ENCODE measurements at regions not wholly inside any gene's neighbourhood (a gene's known extent, or its start where the extent isn't known, plus 50 kb on each side); places are given as distances from the start of the nearest gene placed in this dataset.

DNA sequence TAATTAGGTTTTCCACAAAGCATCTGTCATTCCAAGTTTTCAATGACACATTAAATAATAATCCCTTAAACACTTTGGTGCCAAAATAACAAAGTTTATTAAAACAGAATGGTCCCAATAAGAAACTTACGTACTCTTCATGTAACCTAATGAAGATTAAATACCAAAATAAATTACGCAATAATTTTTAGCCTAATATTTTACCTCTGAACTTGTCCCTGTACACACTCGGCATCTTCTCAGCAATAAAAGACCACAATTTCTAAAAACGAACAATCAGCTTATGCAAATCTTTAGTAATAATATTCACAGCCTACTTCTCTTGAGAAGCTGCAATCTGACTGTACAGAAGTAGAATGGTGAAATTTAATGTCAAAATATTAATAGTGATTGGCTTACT lies 163.6 kb downstream of the ZDHHC21 start:
- Histone ChIP-seq H3K36me3 (ENCODE audit: insufficient read depth, low read length) (no peaks in the 10 kb centered on the region), H3K79me2 (ENCODE audit: insufficient read depth, low read length) (no peaks in the 10 kb centered on the region), H3K27me3 (ENCODE audit: insufficient read depth, low read length) (no peaks in the 10 kb centered on the region), H4K20me1 (ENCODE audit: insufficient read depth, low read length) (no peaks in the 10 kb centered on the region), H3K9ac (ENCODE audit: low read length) (no peak overlapping the region), H3K9me3 (ENCODE audit: low read length) (no peaks in the 10 kb centered on the region), H3K4me2 (ENCODE audit: low read length) (no peak overlapping the region), H3F3A (ENCODE audit: insufficient read depth, low read length) (no peaks in the 10 kb centered on the region), H3K4me3 (ENCODE audit: low read depth, low read length, poor library complexity, severe bottlenecking) (no peak overlapping the region), H3K9me2 (ENCODE audit: low read depth, low read length) (no peaks in the 10 kb centered on the region), H3K27ac (ENCODE audit: low read depth, low read length, poor library complexity, severe bottlenecking) (no peak overlapping the region), H2AFZ (ENCODE audit: low read length) (no peak overlapping the region), H3K4me1 (ENCODE audit: insufficient read depth, low read length, severe bottlenecking) (no peaks in the 10 kb centered on the region)
- no peak for TF ChIP-seq EZH2 (IDR thresholded peaks at IDR 0.05; ENCODE audit: borderline replicate concordance, low read length)
- TF ChIP-seq, protein P1, sequence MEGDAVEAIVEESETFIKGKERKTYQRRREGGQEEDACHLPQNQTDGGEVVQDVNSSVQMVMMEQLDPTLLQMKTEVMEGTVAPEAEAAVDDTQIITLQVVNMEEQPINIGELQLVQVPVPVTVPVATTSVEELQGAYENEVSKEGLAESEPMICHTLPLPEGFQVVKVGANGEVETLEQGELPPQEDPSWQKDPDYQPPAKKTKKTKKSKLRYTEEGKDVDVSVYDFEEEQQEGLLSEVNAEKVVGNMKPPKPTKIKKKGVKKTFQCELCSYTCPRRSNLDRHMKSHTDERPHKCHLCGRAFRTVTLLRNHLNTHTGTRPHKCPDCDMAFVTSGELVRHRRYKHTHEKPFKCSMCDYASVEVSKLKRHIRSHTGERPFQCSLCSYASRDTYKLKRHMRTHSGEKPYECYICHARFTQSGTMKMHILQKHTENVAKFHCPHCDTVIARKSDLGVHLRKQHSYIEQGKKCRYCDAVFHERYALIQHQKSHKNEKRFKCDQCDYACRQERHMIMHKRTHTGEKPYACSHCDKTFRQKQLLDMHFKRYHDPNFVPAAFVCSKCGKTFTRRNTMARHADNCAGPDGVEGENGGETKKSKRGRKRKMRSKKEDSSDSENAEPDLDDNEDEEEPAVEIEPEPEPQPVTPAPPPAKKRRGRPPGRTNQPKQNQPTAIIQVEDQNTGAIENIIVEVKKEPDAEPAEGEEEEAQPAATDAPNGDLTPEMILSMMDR (IDR thresholded peaks at IDR 0.05; ENCODE audit: low read length): no peak

DNA sequence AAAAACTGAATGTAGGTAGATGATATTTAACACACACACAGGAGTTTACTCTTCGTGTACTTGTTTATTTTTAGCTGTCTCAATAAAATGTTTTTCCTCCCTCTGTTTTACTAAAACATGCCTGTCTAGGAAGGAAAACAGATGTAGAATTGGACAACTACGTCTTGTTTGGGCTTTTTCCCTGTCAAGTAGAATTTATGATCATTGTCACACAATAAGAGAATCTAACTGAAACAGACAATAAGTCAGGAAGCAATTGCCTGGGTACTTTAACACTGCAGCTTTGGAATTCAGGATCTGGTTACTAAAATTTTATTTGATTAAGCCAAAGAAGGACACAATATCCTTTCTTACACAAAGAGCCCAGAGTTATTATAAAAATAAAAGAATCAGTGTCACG lies 164.2 kb downstream of the ZDHHC21 start:
- Histone ChIP-seq H3K9me3 (ENCODE audit: low read length) (no peaks in the 10 kb centered on the region), H3K4me2 (ENCODE audit: low read length) (no peak overlapping the region), H3K27ac (ENCODE audit: low read depth, low read length, poor library complexity, severe bottlenecking) (no peak overlapping the region), H4K20me1 (ENCODE audit: insufficient read depth, low read length) (no peaks in the 10 kb centered on the region), H3K9ac (ENCODE audit: low read length) (no peak overlapping the region), H3F3A (ENCODE audit: insufficient read depth, low read length) (no peaks in the 10 kb centered on the region), H2AFZ (ENCODE audit: low read length) (no peak overlapping the region), H3K4me3 (ENCODE audit: low read depth, low read length, poor library complexity, severe bottlenecking) (no peak overlapping the region), H3K36me3 (ENCODE audit: insufficient read depth, low read length) (no peaks in the 10 kb centered on the region), H3K9me2 (ENCODE audit: low read depth, low read length) (no peaks in the 10 kb centered on the region), H3K4me1 (ENCODE audit: insufficient read depth, low read length, severe bottlenecking) (no peaks in the 10 kb centered on the region), H3K27me3 (ENCODE audit: insufficient read depth, low read length) (no peaks in the 10 kb centered on the region), H3K79me2 (ENCODE audit: insufficient read depth, low read length) (no peaks in the 10 kb centered on the region)
- TF ChIP-seq, protein P1 (IDR thresholded peaks at IDR 0.05; ENCODE audit: low read length): no peak
- TF ChIP-seq EZH2 (IDR thresholded peaks at IDR 0.05; ENCODE audit: borderline replicate concordance, low read length): no peak

DNA sequence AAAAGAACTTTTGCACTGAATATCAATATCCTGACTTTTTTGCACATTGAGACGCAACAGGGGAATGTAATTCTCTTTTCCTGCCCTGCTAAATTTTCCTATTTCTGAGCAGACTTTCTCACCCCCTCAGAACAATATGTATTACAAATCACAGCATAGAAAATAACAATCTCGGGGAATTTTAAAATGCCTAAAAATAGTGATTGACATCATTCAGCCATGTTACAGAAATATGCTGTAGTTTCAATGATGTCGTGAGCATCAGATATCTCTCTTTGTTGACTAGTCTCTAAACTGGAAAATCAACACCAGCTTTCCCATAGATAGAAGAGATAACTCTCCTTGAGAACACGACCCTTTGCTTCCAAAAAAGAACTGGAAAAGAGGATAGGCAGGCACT lies 166.7 kb downstream of the ZDHHC21 start:
- Histone ChIP-seq H3K9me2 (ENCODE audit: low read depth, low read length) (no peaks in the 10 kb centered on the region), H3K27me3 (ENCODE audit: insufficient read depth, low read length) (no peaks in the 10 kb centered on the region), H3K9ac (ENCODE audit: low read length) (no peak overlapping the region), H2AFZ (ENCODE audit: low read length) (no peak overlapping the region), H3K36me3 (ENCODE audit: insufficient read depth, low read length) (no peaks in the 10 kb centered on the region), H3K27ac (ENCODE audit: low read depth, low read length, poor library complexity, severe bottlenecking) (no peak overlapping the region), H3K9me3 (ENCODE audit: low read length) (no peaks in the 10 kb centered on the region), H3K4me2 (ENCODE audit: low read length) (no peak overlapping the region), H3K79me2 (ENCODE audit: insufficient read depth, low read length) (no peaks in the 10 kb centered on the region), H3K4me1 (ENCODE audit: insufficient read depth, low read length, severe bottlenecking) (no peaks in the 10 kb centered on the region), H4K20me1 (ENCODE audit: insufficient read depth, low read length) (no peaks in the 10 kb centered on the region), H3K4me3 (ENCODE audit: low read depth, low read length, poor library complexity, severe bottlenecking) (no peak overlapping the region), H3F3A (ENCODE audit: insufficient read depth, low read length) (no peaks in the 10 kb centered on the region)
- no peak for TF ChIP-seq EZH2 (IDR thresholded peaks at IDR 0.05; ENCODE audit: borderline replicate concordance, low read length)
- TF ChIP-seq, protein P1 (IDR thresholded peaks at IDR 0.05; ENCODE audit: low read length): no peak
